ENCODE measurements at regions not wholly inside any gene's neighbourhood (a gene's known extent, or its start where the extent isn't known, plus 50 kb on each side); places are given as distances from the start of the nearest gene placed in this dataset.

GRCh38 chr2:16069933-16070647 is 129.7 kb downstream of the MYCN start:
- intact Hi-C loops (cut with micrococcal nuclease), result no loop called here
- Histone ChIP-seq H3K4me2 (replicated peaks; ENCODE audit: low read depth, low read length, poor library complexity, severe bottlenecking) (no peak overlapping the region), H2AFZ (ENCODE audit: insufficient read depth, low read depth, low read length, poor library complexity, severe bottlenecking) (no peak overlapping the region), H3K36me3 (replicated peaks in 1 of 2; ENCODE audit: control extremely low read depth in 1 of 2, control insufficient read depth in 1 of 2, extremely low read depth in 1 of 2, insufficient read depth in 2 of 2, low read length in 1 of 2) (no peaks in the 10 kb centered on the region), H3K4me3 (ENCODE audit: control extremely low read depth in 1 of 5, extremely low read depth in 1 of 5, insufficient read depth in 1 of 5, low read depth in 2 of 5, low read length in 4 of 5) (no peak overlapping the region), H3K4me1 (ENCODE audit: control insufficient read depth in 2 of 2, insufficient read depth in 2 of 2, low read length in 2 of 2) (no peaks in the 10 kb centered on the region), H3K9ac (ENCODE audit: low read length) (no peak overlapping the region), H3K79me2 (ENCODE audit: control insufficient read depth, insufficient read depth, low read length) (no peaks in the 10 kb centered on the region), H3K27ac (ENCODE audit: low read length in 2 of 2) (no peak overlapping the region), H3K27me3 (replicated peaks in 1 of 4; ENCODE audit: control extremely low read depth in 1 of 4, control insufficient read depth in 3 of 4, insufficient read depth in 4 of 4, low read length in 3 of 4) (no peaks in the 10 kb centered on the region), H3K9me3 (ENCODE audit: control extremely low read depth in 1 of 3, control insufficient read depth in 2 of 3, insufficient read depth in 1 of 3, low read length in 2 of 3) (peaks cover 0 to 12% (median 0%) of the 10 kb centered on the region in 3 donors), H4K20me1 (ENCODE audit: control insufficient read depth, insufficient read depth, low read length, poor library complexity, severe bottlenecking) (no peaks in the 10 kb centered on the region)
- Mint-ChIP-seq H3K27me3 (no peaks in the 10 kb centered on the region), H3K9me3 (ENCODE audit: insufficient read depth) (no peaks in the 10 kb centered on the region), H3K4me1 (no peaks in the 10 kb centered on the region), H3K4me3 (no peak overlapping the region), H3K27ac (no peak overlapping the region)
- no peak for ATAC-seq (ENCODE audit: low read depth)
- CTCF ChIA-PET, result no interaction called here
- DNase-seq, result no peak
- 90% methylated on average over 18 of the region's 19 CpGs for WGBS (ENCODE audit: insufficient coverage)
- TF ChIP-seq CTCF (IDR thresholded peaks at IDR 0.05) (no peak), EZH2 (IDR thresholded peaks at IDR 0.05; ENCODE audit: borderline replicate concordance, insufficient read depth, low read depth, low read length, poor library complexity, severe bottlenecking) (no peak)
- POLR2A ChIA-PET, result no interaction called here

GRCh38 chr2:16069663-16069932 is 129.2 kb downstream of the MYCN start:
- Mint-ChIP-seq H3K4me1 (no peaks in the 10 kb centered on the region), H3K27me3 (no peaks in the 10 kb centered on the region), H3K4me3 (no peak overlapping the region), H3K9me3 (ENCODE audit: insufficient read depth) (no peaks in the 10 kb centered on the region), H3K27ac (no peak overlapping the region)
- no peaks in the 10 kb centered on the region for H3K4me1 ChIP-seq (ENCODE audit: control insufficient read depth in 2 of 2, insufficient read depth in 2 of 2, low read length in 2 of 2)
- intact Hi-C loops (cut with micrococcal nuclease), result no loop called here
- no peak overlapping the region for H3K4me3 ChIP-seq (ENCODE audit: control extremely low read depth in 1 of 5, extremely low read depth in 1 of 5, insufficient read depth in 1 of 5, low read depth in 2 of 5, low read length in 4 of 5)
- ATAC-seq (ENCODE audit: low read depth), result no peak
- TF ChIP-seq CTCF (IDR thresholded peaks at IDR 0.05), result no peak
- no peaks in the 10 kb centered on the region for H3K36me3 ChIP-seq (replicated peaks in 1 of 2; ENCODE audit: control extremely low read depth in 1 of 2, control insufficient read depth in 1 of 2, extremely low read depth in 1 of 2, insufficient read depth in 2 of 2, low read length in 1 of 2)
- POLR2A ChIA-PET, result no interaction called here
- H2AFZ ChIP-seq (ENCODE audit: insufficient read depth, low read depth, low read length, poor library complexity, severe bottlenecking), result no peak overlapping the region
- H3K9ac ChIP-seq (ENCODE audit: low read length), result no peak overlapping the region
- H3K4me2 ChIP-seq (replicated peaks; ENCODE audit: low read depth, low read length, poor library complexity, severe bottlenecking), result no peak overlapping the region
- H4K20me1 ChIP-seq (ENCODE audit: control insufficient read depth, insufficient read depth, low read length, poor library complexity, severe bottlenecking), result no peaks in the 10 kb centered on the region
- WGBS (ENCODE audit: insufficient coverage), result 93% methylated on average over 4 of the region's 8 CpGs
- H3K9me3 ChIP-seq (ENCODE audit: control extremely low read depth in 1 of 3, control insufficient read depth in 2 of 3, insufficient read depth in 1 of 3, low read length in 2 of 3), result peaks cover 0 to 12% (median 0%) of the 10 kb centered on the region in 3 donors
- no peak for DNase-seq
- no peaks in the 10 kb centered on the region for H3K79me2 ChIP-seq (ENCODE audit: control insufficient read depth, insufficient read depth, low read length)
- no peaks in the 10 kb centered on the region for H3K27me3 ChIP-seq (replicated peaks in 1 of 4; ENCODE audit: control extremely low read depth in 1 of 4, control insufficient read depth in 3 of 4, insufficient read depth in 4 of 4, low read length in 3 of 4)
- CTCF ChIA-PET, result no interaction called here
- H3K27ac ChIP-seq (ENCODE audit: low read length in 2 of 2), result no peak overlapping the region

Measured in B cell (primary cell).